SK-N-MC (cell line): ENCODE measurements at regions not wholly inside any gene's neighbourhood (a gene's known extent, or its start where the extent isn't known, plus 50 kb on each side); places are given as distances from the start of the nearest gene placed in this dataset.

Source experiments
- EZH2 ChIP-seq: fragments of 200-600 bp; sonication (generic); IDR thresholded peaks from one replicate; pipeline ENCODE4 v1.6.1; 2017; ENCODE audit warnings: antibody characterized with exemption
- FOXP2 ChIP-seq: optimal IDR thresholded peaks from 2 replicates; pipeline ENCODE3; 2011; ENCODE audit warnings: mild to moderate bottlenecking, moderate library complexity; ENCODE audit not compliant: insufficient read depth; ENCODE audit errors: extremely low read length, control extremely low read depth
- POLR2AphosphoS5 ChIP-seq: IDR thresholded peaks from 2 replicates; pipeline ENCODE4 v1.6.1; 2012; ENCODE audit warnings: mild to moderate bottlenecking, low read depth, low read length, borderline replicate concordance

- no peak for TF ChIP-seq POLR2AphosphoS5
- TF ChIP-seq EZH2 = no peak
- TF ChIP-seq FOXP2 = no peak
Observed at GRCh38 chr5:44691802-44692201, 116.9 kb upstream of the MRPS30 start.
